Thyroid gland (tissue), 4 donors: ENCODE measurements at regions not wholly inside any gene's neighbourhood (a gene's known extent, or its start where the extent isn't known, plus 50 kb on each side); places are given as distances from the start of the nearest gene placed in this dataset.

Experiments used
- CTCF ChIP-seq, 6 experiments: fragments of 200-600 bp in 3 of 6; fragments of 450-650 bp in 3 of 6; sonication (generic) in 3 of 6; IDR thresholded peaks; one replicate each; pipeline ENCODE4 v1.5.1; 2016 to 2019; ENCODE audit warnings: antibody characterized with exemption in 6 of 6, mild to moderate bottlenecking in 2 of 6, inconsistent platforms in 1 of 6, moderate library complexity in 1 of 6
- POLR2A ChIP-seq, 2 donors: fragments of 450-650 bp; IDR thresholded peaks; one replicate each; pipeline ENCODE4 v1.6.1; 2017; ENCODE audit warnings: antibody characterized with exemption in 2 of 2, mild to moderate bottlenecking in 2 of 2, moderate library complexity in 1 of 2

GRCh38 chr13:30107521-30108136, 199.7 kb downstream of the KATNAL1 start:
- no peak for TF ChIP-seq CTCF (IDR thresholded peaks at IDR 0.05)
- no peak for TF ChIP-seq POLR2A (IDR thresholded peaks at IDR 0.05)
